Vagina (tissue), 2 donors: ENCODE measurements at regions not wholly inside any gene's neighbourhood (a gene's known extent, or its start where the extent isn't known, plus 50 kb on each side); places are given as distances from the start of the nearest gene placed in this dataset.

Experiments
- POLR2AphosphoS5 ChIP-seq, 2 donors: sonication (generic); formaldehyde crosslinking; IDR thresholded peaks; one replicate each; pipeline ENCODE4 v1.9.0; 2017; ENCODE audit warnings: antibody characterized with exemption in 2 of 2, mild to moderate bottlenecking in 2 of 2, low read depth in 1 of 2; ENCODE audit not compliant: insufficient read depth in 1 of 2
- TF ChIP-seq, protein P1 (sequence below), 3 experiments: fragments of 450-650 bp in 2 of 3; fragments of 200-600 bp in 1 of 3; sonication (generic) in 1 of 3; IDR thresholded peaks; one replicate each; pipeline ENCODE4 v1.5.1; 2017 to 2019; ENCODE audit warnings: antibody characterized with exemption in 3 of 3, mild to moderate bottlenecking in 2 of 3, moderate library complexity in 2 of 3

- TF ChIP-seq, protein P1, sequence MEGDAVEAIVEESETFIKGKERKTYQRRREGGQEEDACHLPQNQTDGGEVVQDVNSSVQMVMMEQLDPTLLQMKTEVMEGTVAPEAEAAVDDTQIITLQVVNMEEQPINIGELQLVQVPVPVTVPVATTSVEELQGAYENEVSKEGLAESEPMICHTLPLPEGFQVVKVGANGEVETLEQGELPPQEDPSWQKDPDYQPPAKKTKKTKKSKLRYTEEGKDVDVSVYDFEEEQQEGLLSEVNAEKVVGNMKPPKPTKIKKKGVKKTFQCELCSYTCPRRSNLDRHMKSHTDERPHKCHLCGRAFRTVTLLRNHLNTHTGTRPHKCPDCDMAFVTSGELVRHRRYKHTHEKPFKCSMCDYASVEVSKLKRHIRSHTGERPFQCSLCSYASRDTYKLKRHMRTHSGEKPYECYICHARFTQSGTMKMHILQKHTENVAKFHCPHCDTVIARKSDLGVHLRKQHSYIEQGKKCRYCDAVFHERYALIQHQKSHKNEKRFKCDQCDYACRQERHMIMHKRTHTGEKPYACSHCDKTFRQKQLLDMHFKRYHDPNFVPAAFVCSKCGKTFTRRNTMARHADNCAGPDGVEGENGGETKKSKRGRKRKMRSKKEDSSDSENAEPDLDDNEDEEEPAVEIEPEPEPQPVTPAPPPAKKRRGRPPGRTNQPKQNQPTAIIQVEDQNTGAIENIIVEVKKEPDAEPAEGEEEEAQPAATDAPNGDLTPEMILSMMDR (IDR thresholded peaks at IDR 0.05), result no peak
- TF ChIP-seq POLR2AphosphoS5 (IDR thresholded peaks at IDR 0.05; ENCODE audit: insufficient read depth in 1 of 2, low read depth in 1 of 2), result no peak
These were observed 355.6 kb downstream of the ETV1 start for GRCh38 chr7:13633857-13634256.
